ENCODE measurements at regions not wholly inside any gene's neighbourhood (a gene's known extent, or its start where the extent isn't known, plus 50 kb on each side); places are given as distances from the start of the nearest gene placed in this dataset.

GRCh38 chr14:46300765-46301164 lies 350.8 kb downstream of the RPL10L start:
- no peak for TF ChIP-seq CTCF (IDR thresholded peaks at IDR 0.05)
- no peak for TF ChIP-seq ZFX (IDR thresholded peaks at IDR 0.05; ENCODE audit: borderline replicate concordance)
